WTC11 (cell line): ENCODE measurements at regions not wholly inside any gene's neighbourhood (a gene's known extent, or its start where the extent isn't known, plus 50 kb on each side); places are given as distances from the start of the nearest gene placed in this dataset.

Experiments
- ATAC-seq: fragments of 200-7000 bp; cut with Tn5 transposase; 2 replicates; pipeline ENCODE4 v1.10.0; 2021; ENCODE audit warnings: mild to moderate bottlenecking, moderate library complexity
- CTCF ChIA-PET: fragments of 300-600 bp; sonication (Branson Sonifier 250); formaldehyde crosslinking; loops from one replicate; lab custom pipeline; 2021; ENCODE audit warnings: antibody characterized with exemption; lab: Charles Lee
- POLR2A ChIA-PET: fragments of 350-600 bp; sonication (Branson Sonifier 250); formaldehyde crosslinking; loops from one replicate; lab custom pipeline; 2021; ENCODE audit warnings: antibody characterized with exemption; lab: Charles Lee
- DNase-seq: peaks from one replicate; pipeline ENCODE4 v3.0.0; 2021; ENCODE audit warnings: low spot score
- H3K27ac Mint-ChIP-seq: 2 replicates; pipeline ENCODE4 v1.8.0; 2021; ENCODE audit warnings: mixed read lengths
- H3K27me3 Mint-ChIP-seq: 2 replicates; pipeline ENCODE4 v1.8.0; 2021; ENCODE audit warnings: low read depth, mild to moderate bottlenecking, moderate library complexity, mixed read lengths
- H3K36me3 Mint-ChIP-seq: 2 replicates; pipeline ENCODE4 v1.8.0; 2021; ENCODE audit warnings: mixed read lengths
- H3K4me1 Mint-ChIP-seq: 2 replicates; pipeline ENCODE4 v1.8.0; 2022; ENCODE audit warnings: mixed read lengths
- H3K4me3 Mint-ChIP-seq: 2 replicates; pipeline ENCODE4 v1.8.0; 2021; ENCODE audit warnings: mild to moderate bottlenecking, moderate library complexity, mixed read lengths
- H3K9me3 Mint-ChIP-seq: 2 replicates; pipeline ENCODE4 v1.8.0; 2021; ENCODE audit warnings: mixed read lengths
- AR ChIP-seq: fragments of 250-450 bp; sonication (Bioruptor Pico); IDR thresholded peaks from 2 replicates; pipeline ENCODE4 v1.9.0; 2021; ENCODE audit warnings: mild to moderate bottlenecking
- ATF1 ChIP-seq: sonication (generic); formaldehyde crosslinking; IDR thresholded peaks from 2 replicates; pipeline ENCODE4 v1.8.1; 2023; ENCODE audit warnings: mild to moderate bottlenecking, moderate library complexity, missing genetic modification reagents
- CREM ChIP-seq: sonication (generic); formaldehyde crosslinking; IDR thresholded peaks from 2 replicates; pipeline ENCODE4 v1.8.1; 2022; ENCODE audit warnings: mild to moderate bottlenecking, missing genetic modification reagents, moderate library complexity
- E2F5 ChIP-seq: sonication (generic); formaldehyde crosslinking; IDR thresholded peaks from 2 replicates; pipeline ENCODE4 v1.8.1; 2022; ENCODE audit warnings: mild to moderate bottlenecking, moderate library complexity, missing genetic modification reagents
- ERG ChIP-seq: fragments of 250-450 bp; sonication (Bioruptor Pico); IDR thresholded peaks from 2 replicates; pipeline ENCODE4 v1.8.0; 2021; ENCODE audit warnings: mild to moderate bottlenecking
- HMGXB4 ChIP-seq: sonication (generic); formaldehyde crosslinking; IDR thresholded peaks from 2 replicates; pipeline ENCODE4 v1.8.1; 2023; ENCODE audit warnings: mild to moderate bottlenecking, moderate library complexity, missing genetic modification reagents
- IRF2 ChIP-seq: sonication (generic); formaldehyde crosslinking; IDR thresholded peaks from 2 replicates; pipeline ENCODE4 v1.8.0; 2022; ENCODE audit warnings: low read depth, missing genetic modification reagents, borderline replicate concordance
- MAX ChIP-seq: sonication (generic); formaldehyde crosslinking; IDR thresholded peaks from 2 replicates; pipeline ENCODE4 v1.8.0; 2022; ENCODE audit warnings: mild to moderate bottlenecking, missing genetic modification reagents
- PRRX2 ChIP-seq: fragments of 250-450 bp; sonication (Bioruptor Pico); IDR thresholded peaks from 2 replicates; pipeline ENCODE4 v1.8.0; 2021; ENCODE audit warnings: mild to moderate bottlenecking
- RELA ChIP-seq: sonication (generic); formaldehyde crosslinking; IDR thresholded peaks from 2 replicates; pipeline ENCODE4 v1.8.1; 2022; ENCODE audit warnings: missing genetic modification reagents, mild to moderate bottlenecking, borderline replicate concordance
- SMAD3 ChIP-seq: sonication (generic); formaldehyde crosslinking; IDR thresholded peaks from 2 replicates; pipeline ENCODE4 v1.8.0; 2022; ENCODE audit warnings: missing genetic modification reagents, mild to moderate bottlenecking, borderline replicate concordance
- TEAD4 ChIP-seq: sonication (generic); formaldehyde crosslinking; IDR thresholded peaks from 2 replicates; pipeline ENCODE4 v1.8.0; 2022; ENCODE audit warnings: mild to moderate bottlenecking, missing genetic modification reagents
- TP53 ChIP-seq: sonication (generic); formaldehyde crosslinking; IDR thresholded peaks from 2 replicates; pipeline ENCODE4 v1.8.1; 2023; ENCODE audit warnings: mild to moderate bottlenecking, missing genetic modification reagents
- USF1 ChIP-seq: sonication (generic); formaldehyde crosslinking; IDR thresholded peaks from 2 replicates; pipeline ENCODE4 v1.8.0; 2022; ENCODE audit warnings: mild to moderate bottlenecking, missing genetic modification reagents
- ZNF416 ChIP-seq: fragments of 250-450 bp; sonication (Bioruptor Pico); IDR thresholded peaks from 2 replicates; pipeline ENCODE4 v1.9.0; 2021; ENCODE audit warnings: mild to moderate bottlenecking, inconsistent platforms
- ZNF423 ChIP-seq: fragments of 250-450 bp; sonication (Bioruptor Pico); IDR thresholded peaks from 2 replicates; pipeline ENCODE4 v2.1.2; 2022; ENCODE audit warnings: mild to moderate bottlenecking, moderate library complexity
- TF ChIP-seq, protein P1 (sequence below): sonication (generic); formaldehyde crosslinking; IDR thresholded peaks from 2 replicates; pipeline ENCODE4 v1.8.1; 2022; ENCODE audit warnings: low read depth, mild to moderate bottlenecking, moderate library complexity, missing genetic modification reagents, borderline replicate concordance
- TF ChIP-seq, protein P2 (sequence below): sonication (generic); formaldehyde crosslinking; IDR thresholded peaks from 2 replicates; pipeline ENCODE4 v1.8.1; 2023; ENCODE audit warnings: mild to moderate bottlenecking, missing genetic modification reagents
- TF ChIP-seq, protein P3 (sequence below): sonication (generic); formaldehyde crosslinking; IDR thresholded peaks from 2 replicates; pipeline ENCODE4 v1.8.1; 2022; ENCODE audit warnings: low read depth, missing genetic modification reagents, borderline replicate concordance
- TF ChIP-seq, protein P4 (sequence below): sonication (generic); formaldehyde crosslinking; conservative IDR thresholded peaks from 2 replicates; pipeline ENCODE4 v1.8.1; 2022; ENCODE audit warnings: mild to moderate bottlenecking, missing genetic modification reagents

DNA sequence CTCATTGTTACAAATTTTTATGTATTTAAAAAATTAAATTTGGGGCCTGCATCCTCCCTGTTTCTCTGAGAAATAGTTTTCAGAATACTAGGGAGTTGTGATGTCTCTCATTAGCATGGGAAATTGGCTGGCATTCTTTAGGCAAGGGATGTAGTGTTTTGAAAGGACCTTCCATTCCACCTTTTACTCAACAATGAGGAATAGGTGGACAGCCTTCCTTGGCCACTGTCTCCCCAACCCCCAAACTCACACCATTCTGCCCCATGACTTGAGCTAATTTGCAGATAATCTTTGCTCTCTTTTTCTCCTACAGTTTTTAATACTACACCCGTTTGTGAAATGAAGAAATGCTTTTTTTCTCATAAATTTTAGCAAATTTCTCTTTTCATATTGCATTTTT, 244.6 kb upstream of the SPRY2 start:
- H3K27ac Mint-ChIP-seq, result no peak overlapping the region
- CTCF ChIA-PET, result no interaction called here
- no peaks in the 10 kb centered on the region for H3K27me3 Mint-ChIP-seq

More for the DNA sequence above, 244.6 kb upstream of the SPRY2 start:
- POLR2A ChIA-PET, result no interaction called here
- H3K36me3 Mint-ChIP-seq, result peaks cover 17% of the 10 kb centered on the region
- no peak overlapping the region for H3K4me3 Mint-ChIP-seq
- H3K9me3 Mint-ChIP-seq, result peaks cover 25% of the 10 kb centered on the region
- DNase-seq, result no peak
- ATAC-seq, result peak; percentile 66
- peaks cover 25% of the 10 kb centered on the region for H3K4me1 Mint-ChIP-seq
- TF ChIP-seq, protein P1, sequence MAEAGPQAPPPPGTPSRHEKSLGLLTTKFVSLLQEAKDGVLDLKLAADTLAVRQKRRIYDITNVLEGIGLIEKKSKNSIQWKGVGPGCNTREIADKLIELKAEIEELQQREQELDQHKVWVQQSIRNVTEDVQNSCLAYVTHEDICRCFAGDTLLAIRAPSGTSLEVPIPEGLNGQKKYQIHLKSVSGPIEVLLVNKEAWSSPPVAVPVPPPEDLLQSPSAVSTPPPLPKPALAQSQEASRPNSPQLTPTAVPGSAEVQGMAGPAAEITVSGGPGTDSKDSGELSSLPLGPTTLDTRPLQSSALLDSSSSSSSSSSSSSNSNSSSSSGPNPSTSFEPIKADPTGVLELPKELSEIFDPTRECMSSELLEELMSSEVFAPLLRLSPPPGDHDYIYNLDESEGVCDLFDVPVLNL (CRISPR knock-in tag), result no peak
- TF ChIP-seq HMGXB4 (CRISPR knock-in tag), result no peak
- TF ChIP-seq SMAD3 (CRISPR knock-in tag), result no peak
- no peak for TF ChIP-seq RELA (CRISPR knock-in tag)
- no peak for TF ChIP-seq E2F5 (CRISPR knock-in tag)
- TF ChIP-seq ERG (CRISPR knock-in tag), result no peak
- no peak for TF ChIP-seq AR
- TF ChIP-seq USF1, result no peak
- TF ChIP-seq ZNF423 (CRISPR knock-in tag), result no peak
- TF ChIP-seq CREM, result no peak
- TF ChIP-seq, protein P2, sequence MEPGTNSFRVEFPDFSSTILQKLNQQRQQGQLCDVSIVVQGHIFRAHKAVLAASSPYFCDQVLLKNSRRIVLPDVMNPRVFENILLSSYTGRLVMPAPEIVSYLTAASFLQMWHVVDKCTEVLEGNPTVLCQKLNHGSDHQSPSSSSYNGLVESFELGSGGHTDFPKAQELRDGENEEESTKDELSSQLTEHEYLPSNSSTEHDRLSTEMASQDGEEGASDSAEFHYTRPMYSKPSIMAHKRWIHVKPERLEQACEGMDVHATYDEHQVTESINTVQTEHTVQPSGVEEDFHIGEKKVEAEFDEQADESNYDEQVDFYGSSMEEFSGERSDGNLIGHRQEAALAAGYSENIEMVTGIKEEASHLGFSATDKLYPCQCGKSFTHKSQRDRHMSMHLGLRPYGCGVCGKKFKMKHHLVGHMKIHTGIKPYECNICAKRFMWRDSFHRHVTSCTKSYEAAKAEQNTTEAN (CRISPR knock-in tag), result no peak
- no peak for TF ChIP-seq PRRX2 (CRISPR knock-in tag)
- no peak for TF ChIP-seq ATF1 (CRISPR knock-in tag)
- TF ChIP-seq, protein P3, sequence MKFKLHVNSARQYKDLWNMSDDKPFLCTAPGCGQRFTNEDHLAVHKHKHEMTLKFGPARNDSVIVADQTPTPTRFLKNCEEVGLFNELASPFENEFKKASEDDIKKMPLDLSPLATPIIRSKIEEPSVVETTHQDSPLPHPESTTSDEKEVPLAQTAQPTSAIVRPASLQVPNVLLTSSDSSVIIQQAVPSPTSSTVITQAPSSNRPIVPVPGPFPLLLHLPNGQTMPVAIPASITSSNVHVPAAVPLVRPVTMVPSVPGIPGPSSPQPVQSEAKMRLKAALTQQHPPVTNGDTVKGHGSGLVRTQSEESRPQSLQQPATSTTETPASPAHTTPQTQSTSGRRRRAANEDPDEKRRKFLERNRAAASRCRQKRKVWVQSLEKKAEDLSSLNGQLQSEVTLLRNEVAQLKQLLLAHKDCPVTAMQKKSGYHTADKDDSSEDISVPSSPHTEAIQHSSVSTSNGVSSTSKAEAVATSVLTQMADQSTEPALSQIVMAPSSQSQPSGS (CRISPR knock-in tag), result no peak
- no peak for TF ChIP-seq ZNF416 (CRISPR knock-in tag)
- TF ChIP-seq IRF2 (CRISPR knock-in tag), result no peak
- no peak for TF ChIP-seq MAX (CRISPR knock-in tag)
- no peak for TF ChIP-seq TEAD4 (CRISPR knock-in tag)
- TF ChIP-seq, protein P4, sequence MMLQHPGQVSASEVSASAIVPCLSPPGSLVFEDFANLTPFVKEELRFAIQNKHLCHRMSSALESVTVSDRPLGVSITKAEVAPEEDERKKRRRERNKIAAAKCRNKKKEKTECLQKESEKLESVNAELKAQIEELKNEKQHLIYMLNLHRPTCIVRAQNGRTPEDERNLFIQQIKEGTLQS (CRISPR knock-in tag), result no peak
- TF ChIP-seq TP53 (CRISPR knock-in tag), result no peak
